ENCODE measurements at regions not wholly inside any gene's neighbourhood (a gene's known extent, or its start where the extent isn't known, plus 50 kb on each side); places are given as distances from the start of the nearest gene placed in this dataset.

- TF ChIP-seq, protein P1, sequence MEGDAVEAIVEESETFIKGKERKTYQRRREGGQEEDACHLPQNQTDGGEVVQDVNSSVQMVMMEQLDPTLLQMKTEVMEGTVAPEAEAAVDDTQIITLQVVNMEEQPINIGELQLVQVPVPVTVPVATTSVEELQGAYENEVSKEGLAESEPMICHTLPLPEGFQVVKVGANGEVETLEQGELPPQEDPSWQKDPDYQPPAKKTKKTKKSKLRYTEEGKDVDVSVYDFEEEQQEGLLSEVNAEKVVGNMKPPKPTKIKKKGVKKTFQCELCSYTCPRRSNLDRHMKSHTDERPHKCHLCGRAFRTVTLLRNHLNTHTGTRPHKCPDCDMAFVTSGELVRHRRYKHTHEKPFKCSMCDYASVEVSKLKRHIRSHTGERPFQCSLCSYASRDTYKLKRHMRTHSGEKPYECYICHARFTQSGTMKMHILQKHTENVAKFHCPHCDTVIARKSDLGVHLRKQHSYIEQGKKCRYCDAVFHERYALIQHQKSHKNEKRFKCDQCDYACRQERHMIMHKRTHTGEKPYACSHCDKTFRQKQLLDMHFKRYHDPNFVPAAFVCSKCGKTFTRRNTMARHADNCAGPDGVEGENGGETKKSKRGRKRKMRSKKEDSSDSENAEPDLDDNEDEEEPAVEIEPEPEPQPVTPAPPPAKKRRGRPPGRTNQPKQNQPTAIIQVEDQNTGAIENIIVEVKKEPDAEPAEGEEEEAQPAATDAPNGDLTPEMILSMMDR (IDR thresholded peaks at IDR 0.05), result no peak
- TF ChIP-seq POLR2AphosphoS5 (IDR thresholded peaks at IDR 0.05), result no peak
- no peak for TF ChIP-seq POLR2A (IDR thresholded peaks at IDR 0.05)
- TF ChIP-seq EP300 (IDR thresholded peaks at IDR 0.05), result no peak
Observed at GRCh38 chr3:101151286-101151913, 158.2 kb upstream of the ABI3BP start.
